Activated T-cell treated with anti-CD3 and anti-CD28 coated beads, Interleukin-2, amount 50 U/mL, for 4 hours (primary cell): ENCODE measurements at regions not wholly inside any gene's neighbourhood (a gene's known extent, or its start where the extent isn't known, plus 50 kb on each side); places are given as distances from the start of the nearest gene placed in this dataset.
"Not testable (repeated sequence)": the region's sequence is repeated elsewhere in the genome, so short reads cannot be mapped to it uniquely, and the experiment has no call there.

Experiments
- ATAC-seq, 2 donors: fragments of 200-7000 bp; cut with Tn5 transposase; one replicate each; pipeline ENCODE4 v1.10.0; 2021
- DNase-seq: peaks from one replicate; pipeline ENCODE4 v3.0.0-alpha.2; 2020
- H3K27me3 Mint-ChIP-seq: one replicate; pipeline ENCODE4 v1.8.0; 2021; ENCODE audit warnings: low read depth, mixed read lengths
- H3K36me3 Mint-ChIP-seq: one replicate; pipeline ENCODE4 v1.8.0; 2022; ENCODE audit warnings: mixed read lengths; ENCODE audit not compliant: insufficient read depth
- H3K4me1 Mint-ChIP-seq: one replicate; pipeline ENCODE4 v1.8.0; 2021; ENCODE audit warnings: low read depth, mixed read lengths
- H3K4me3 Mint-ChIP-seq: one replicate; pipeline ENCODE4 v1.8.0; 2021; ENCODE audit warnings: mild to moderate bottlenecking, moderate library complexity, mixed read lengths
- H3K9me3 Mint-ChIP-seq: one replicate; pipeline ENCODE4 v1.8.0; 2021; ENCODE audit warnings: mixed read lengths

- DNase-seq (no peak), ATAC-seq (no peak)
- Mint-ChIP-seq H3K27me3 (no peaks in the 10 kb centered on the region), H3K36me3 (no peaks in the 10 kb centered on the region), H3K9me3 (peaks cover 7% of the 10 kb centered on the region), H3K4me1 (no peaks in the 10 kb centered on the region), H3K4me3 (no peak overlapping the region)
Observed at GRCh38 chr2:14094592-14094991, 537.9 kb upstream of the LRATD1 start.

DNA sequence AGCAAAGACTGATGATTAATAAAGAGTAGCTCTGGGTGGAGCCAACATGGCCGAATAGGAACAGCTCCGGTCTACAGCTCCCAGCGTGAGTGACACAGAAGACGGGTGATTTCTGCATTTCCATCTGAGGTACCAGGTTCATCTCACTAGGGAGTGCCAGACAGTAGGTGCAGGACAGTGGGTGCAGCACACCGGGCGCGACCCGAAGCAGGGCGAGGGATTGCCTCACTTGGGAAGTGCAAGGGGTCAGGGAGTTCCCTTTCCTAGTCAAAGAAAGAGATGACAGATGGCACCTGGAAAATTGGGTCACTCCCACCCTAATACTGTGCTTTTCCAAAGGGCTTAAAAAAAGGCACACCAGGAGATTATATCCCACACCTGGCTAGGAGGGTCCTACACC, 533.4 kb upstream of the LRATD1 start:
- not testable (repeated sequence) for H3K27me3 Mint-ChIP-seq, ATAC-seq, DNase-seq, H3K36me3 Mint-ChIP-seq, H3K9me3 Mint-ChIP-seq, H3K4me3 Mint-ChIP-seq, H3K4me1 Mint-ChIP-seq

GRCh38 chr2:14114275-14114674, 518.2 kb upstream of the LRATD1 start:
- Mint-ChIP-seq H3K36me3 (no peaks in the 10 kb centered on the region), H3K27me3 (no peaks in the 10 kb centered on the region), H3K4me3 (no peak overlapping the region), H3K9me3 (peaks cover 8% of the 10 kb centered on the region), H3K4me1 (no peaks in the 10 kb centered on the region)
- no peak for ATAC-seq
- no peak for DNase-seq

DNA sequence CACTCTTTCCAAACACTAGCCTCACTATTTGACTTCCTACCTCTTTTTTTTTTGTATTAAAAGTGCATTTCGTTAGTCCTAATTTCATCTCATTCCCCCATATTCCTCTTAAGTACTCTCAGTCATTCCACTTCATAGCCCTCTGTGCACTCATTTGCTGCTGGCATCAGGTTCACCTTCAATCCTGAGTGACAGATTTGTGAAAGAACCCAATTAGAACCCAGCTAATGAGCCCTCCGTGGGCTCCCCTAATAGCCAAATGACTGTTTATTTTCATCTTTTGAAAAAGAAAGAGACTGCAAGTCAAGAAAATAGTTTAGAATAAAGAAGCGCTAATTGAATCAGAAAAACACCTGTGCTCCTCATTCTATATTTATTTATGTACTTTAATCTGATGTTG, 512.1 kb upstream of the LRATD1 start:
- ATAC-seq = no peak
- no peak overlapping the region for H3K4me3 Mint-ChIP-seq
- no peaks in the 10 kb centered on the region for H3K27me3 Mint-ChIP-seq
- peaks cover 11% of the 10 kb centered on the region for H3K9me3 Mint-ChIP-seq
- no peak for DNase-seq
- H3K4me1 Mint-ChIP-seq = no peaks in the 10 kb centered on the region
- H3K36me3 Mint-ChIP-seq = no peaks in the 10 kb centered on the region

GRCh38 chr2:14123436-14124103, 508.9 kb upstream of the LRATD1 start:
- no peaks in the 10 kb centered on the region for H3K27me3 Mint-ChIP-seq
- ATAC-seq (no peak), DNase-seq (no peak)
- no peaks in the 10 kb centered on the region for H3K36me3 Mint-ChIP-seq
- H3K4me1 Mint-ChIP-seq = no peaks in the 10 kb centered on the region
- no peak overlapping the region for H3K4me3 Mint-ChIP-seq
- H3K9me3 Mint-ChIP-seq = peaks cover 21% of the 10 kb centered on the region

DNA sequence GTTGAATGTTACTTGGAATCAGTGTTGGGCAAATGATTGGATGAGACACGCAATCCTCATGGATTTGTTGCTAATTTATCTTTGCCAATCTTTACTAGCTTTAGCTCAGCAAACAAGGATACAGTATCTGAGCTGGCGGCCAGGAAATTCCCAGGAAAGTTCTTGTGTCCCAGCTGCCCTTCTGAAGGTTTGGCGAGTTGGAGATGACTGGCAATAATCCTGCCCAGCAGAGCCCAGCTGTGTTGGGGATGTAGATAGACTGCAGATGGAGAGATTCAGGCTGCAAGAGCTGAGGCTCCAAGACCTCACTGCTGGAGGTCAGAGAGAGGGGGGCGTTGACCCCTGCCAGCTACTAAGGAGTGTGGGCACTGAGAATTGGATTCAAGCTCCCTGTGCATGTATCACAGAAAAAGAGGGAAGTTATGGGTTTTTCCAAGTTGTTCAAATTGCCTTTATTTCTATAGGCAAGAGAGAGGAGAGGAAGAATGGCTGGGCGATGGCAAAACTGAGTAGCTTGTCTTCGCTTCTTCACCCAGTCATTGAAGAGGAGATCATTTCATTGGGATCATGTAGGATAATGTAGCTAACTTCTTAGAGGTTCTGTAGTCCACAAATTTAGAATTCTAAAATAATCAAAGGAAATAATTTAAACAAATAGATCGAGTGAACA, 506.8 kb upstream of the LRATD1 start:
- H3K27me3 Mint-ChIP-seq = no peaks in the 10 kb centered on the region
- no peak for ATAC-seq
- H3K9me3 Mint-ChIP-seq = peaks cover 15% of the 10 kb centered on the region
- DNase-seq = no peak
- no peaks in the 10 kb centered on the region for H3K36me3 Mint-ChIP-seq
- no peaks in the 10 kb centered on the region for H3K4me1 Mint-ChIP-seq
- H3K4me3 Mint-ChIP-seq = no peak overlapping the region

DNA sequence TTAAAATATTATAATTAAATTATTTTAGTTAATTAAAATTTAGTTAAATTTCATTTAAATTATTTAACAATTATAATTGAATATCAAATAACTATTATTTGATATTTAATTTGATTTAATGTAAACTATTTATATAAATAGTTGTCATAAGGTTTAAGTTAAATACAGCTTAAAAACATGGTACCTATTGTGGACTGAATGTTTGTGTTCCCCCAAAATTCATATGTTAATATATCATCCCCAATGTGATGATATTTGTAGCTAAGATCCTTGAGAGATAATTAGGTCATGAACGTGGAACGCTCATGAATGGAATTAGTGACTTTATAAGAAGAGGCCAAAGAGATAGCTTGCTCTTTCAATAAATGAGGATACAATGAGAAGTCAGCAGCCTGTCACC, 505.7 kb upstream of the LRATD1 start:
- no peaks in the 10 kb centered on the region for H3K27me3 Mint-ChIP-seq
- no peak overlapping the region for H3K4me3 Mint-ChIP-seq
- peaks cover 15% of the 10 kb centered on the region for H3K9me3 Mint-ChIP-seq
- no peaks in the 10 kb centered on the region for H3K36me3 Mint-ChIP-seq
- no peaks in the 10 kb centered on the region for H3K4me1 Mint-ChIP-seq
- no peak for DNase-seq
- ATAC-seq = no peak

DNA sequence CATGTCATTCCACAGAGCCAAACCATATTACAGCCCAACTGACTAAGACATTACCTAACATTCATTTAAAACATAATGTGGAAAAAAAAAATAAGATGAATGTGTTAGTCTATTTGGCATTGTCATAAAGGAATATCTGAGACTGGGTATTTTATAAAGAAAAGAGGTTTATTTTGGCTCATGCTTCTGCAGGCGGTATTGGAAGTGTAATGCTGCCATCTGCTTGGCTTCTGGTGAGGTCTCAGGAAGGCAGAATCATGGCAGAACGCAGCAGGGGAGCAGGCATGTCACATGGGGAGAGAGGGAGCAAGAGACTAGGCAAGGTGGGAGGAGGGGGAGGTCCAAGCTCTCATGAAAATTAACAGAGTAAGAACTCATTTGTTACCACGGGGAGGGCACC, 504.8 kb upstream of the LRATD1 start:
- no peaks in the 10 kb centered on the region for H3K27me3 Mint-ChIP-seq
- peaks cover 13% of the 10 kb centered on the region for H3K9me3 Mint-ChIP-seq
- no peaks in the 10 kb centered on the region for H3K36me3 Mint-ChIP-seq
- no peak overlapping the region for H3K4me3 Mint-ChIP-seq
- ATAC-seq (no peak), DNase-seq (no peak)
- no peaks in the 10 kb centered on the region for H3K4me1 Mint-ChIP-seq

GRCh38 chr2:14132386-14132785, 500.1 kb upstream of the LRATD1 start:
- Mint-ChIP-seq H3K4me3 (no peak overlapping the region), H3K9me3 (peaks cover 17% of the 10 kb centered on the region), H3K27me3 (no peaks in the 10 kb centered on the region), H3K36me3 (no peaks in the 10 kb centered on the region), H3K4me1 (no peaks in the 10 kb centered on the region)
- DNase-seq = no peak
- ATAC-seq = no peak

- H3K27me3 Mint-ChIP-seq = no peaks in the 10 kb centered on the region
- H3K4me3 Mint-ChIP-seq = no peak overlapping the region
- no peak for DNase-seq
- no peak for ATAC-seq
- H3K4me1 Mint-ChIP-seq = no peaks in the 10 kb centered on the region
- H3K36me3 Mint-ChIP-seq = no peaks in the 10 kb centered on the region
- H3K9me3 Mint-ChIP-seq = peaks cover 15% of the 10 kb centered on the region
Observed at GRCh38 chr2:14134771-14135170, 497.7 kb upstream of the LRATD1 start.

- no peaks in the 10 kb centered on the region for H3K36me3 Mint-ChIP-seq
- H3K27me3 Mint-ChIP-seq = no peaks in the 10 kb centered on the region
- H3K9me3 Mint-ChIP-seq = peaks cover 15% of the 10 kb centered on the region
- ATAC-seq (no peak), DNase-seq (no peak)
- H3K4me1 Mint-ChIP-seq = no peaks in the 10 kb centered on the region
- H3K4me3 Mint-ChIP-seq = no peak overlapping the region
Observed at GRCh38 chr2:14136030-14136429, 496.5 kb upstream of the LRATD1 start.

DNA sequence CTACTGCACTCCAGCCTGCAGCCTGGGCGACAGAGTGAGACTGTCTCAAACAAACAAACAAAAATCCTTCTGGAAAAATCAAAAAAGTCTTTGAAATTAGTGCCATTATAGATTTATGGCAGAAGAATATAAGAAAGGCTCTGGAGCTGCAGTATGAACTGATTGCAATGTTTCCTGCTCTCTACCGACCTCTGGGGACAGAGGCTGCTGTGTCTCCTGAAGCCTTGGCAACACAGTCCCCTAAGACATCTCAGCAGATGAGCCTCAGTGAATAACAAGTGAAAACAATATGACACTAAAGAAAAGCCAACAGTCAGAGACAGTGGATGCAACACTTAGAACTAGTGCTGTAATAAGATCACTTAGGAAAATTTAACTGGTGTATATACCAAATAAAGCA, 494.9 kb upstream of the LRATD1 start:
- Mint-ChIP-seq H3K4me1 (no peaks in the 10 kb centered on the region), H3K4me3 (no peak overlapping the region), H3K9me3 (peaks cover 13% of the 10 kb centered on the region), H3K36me3 (no peaks in the 10 kb centered on the region), H3K27me3 (no peaks in the 10 kb centered on the region)
- DNase-seq (no peak), ATAC-seq (no peak)

DNA sequence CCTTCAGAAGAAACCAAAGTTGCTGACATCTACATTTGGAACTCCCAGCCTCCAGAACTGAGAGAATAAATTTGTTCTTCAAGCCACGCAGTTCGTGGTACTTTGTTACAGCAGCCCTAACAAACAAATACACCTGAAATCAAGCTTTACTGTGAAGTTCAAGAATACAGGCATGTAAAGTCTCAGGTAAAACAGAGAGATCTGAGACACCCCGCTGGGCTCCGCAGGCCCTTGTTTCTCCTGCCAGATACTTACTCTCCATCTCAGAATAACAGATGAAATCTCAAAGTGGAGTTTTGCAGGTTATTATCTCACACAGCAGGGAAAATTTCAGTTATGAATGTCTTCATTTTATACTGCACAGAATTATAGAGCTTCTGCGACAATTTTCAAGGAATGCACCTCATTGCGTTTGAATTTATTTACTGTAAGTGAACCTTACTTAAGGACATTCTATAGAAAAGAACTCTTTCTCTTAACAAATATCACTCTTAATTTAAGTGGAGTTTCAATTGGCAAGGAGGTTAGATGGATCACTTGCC, 492.4 kb upstream of the LRATD1 start:
- no peak for DNase-seq
- no peak for ATAC-seq
- Mint-ChIP-seq H3K4me1 (no peaks in the 10 kb centered on the region), H3K27me3 (no peaks in the 10 kb centered on the region), H3K4me3 (no peak overlapping the region), H3K36me3 (no peaks in the 10 kb centered on the region), H3K9me3 (peaks cover 5% of the 10 kb centered on the region)

DNA sequence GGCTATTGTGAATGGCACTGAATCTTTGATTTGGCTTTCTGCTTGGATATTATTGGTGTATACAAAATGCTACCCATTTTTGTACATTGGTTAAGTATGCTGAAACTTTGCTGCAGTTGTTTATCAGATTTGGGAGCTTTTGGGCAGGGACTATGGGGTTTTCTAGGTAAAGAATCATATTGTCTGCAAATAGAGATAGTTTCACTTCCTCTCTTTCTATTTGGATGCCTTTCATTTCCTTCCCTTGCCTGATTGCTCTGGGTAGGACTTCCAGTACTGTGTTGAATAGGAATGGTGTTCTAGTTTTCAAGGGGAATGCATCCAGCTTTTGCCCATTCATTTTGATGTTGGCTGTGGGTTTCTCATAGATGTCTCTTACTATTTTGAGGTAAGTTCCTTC, 489.1 kb upstream of the LRATD1 start:
- no peak for DNase-seq
- no peak overlapping the region for H3K4me3 Mint-ChIP-seq
- H3K27me3 Mint-ChIP-seq = no peaks in the 10 kb centered on the region
- no peaks in the 10 kb centered on the region for H3K36me3 Mint-ChIP-seq
- no peaks in the 10 kb centered on the region for H3K9me3 Mint-ChIP-seq
- no peak for ATAC-seq
- H3K4me1 Mint-ChIP-seq = no peaks in the 10 kb centered on the region

DNA sequence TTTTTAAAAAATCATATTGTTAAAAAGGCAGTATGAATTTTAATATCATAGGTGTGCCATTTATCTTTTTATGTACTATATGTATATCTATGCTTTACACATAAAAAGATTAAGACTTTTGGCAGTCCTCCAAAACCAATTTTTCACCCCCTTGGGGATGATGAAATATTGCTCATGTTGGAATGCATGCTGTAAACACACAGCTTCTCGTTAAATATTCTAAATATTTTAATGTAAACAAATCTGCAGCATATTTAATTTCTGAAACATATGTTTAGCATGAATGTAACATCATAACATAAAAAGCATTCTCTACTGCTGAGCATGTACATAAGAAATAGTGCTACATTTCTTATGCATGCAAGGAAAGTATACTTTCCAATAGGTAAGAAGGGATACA, 484.3 kb upstream of the LRATD1 start:
- ATAC-seq = no peak
- Mint-ChIP-seq H3K9me3 (no peaks in the 10 kb centered on the region), H3K36me3 (no peaks in the 10 kb centered on the region), H3K4me1 (no peaks in the 10 kb centered on the region), H3K27me3 (no peaks in the 10 kb centered on the region), H3K4me3 (no peak overlapping the region)
- DNase-seq = no peak
